Central memory CD8-positive, alpha-beta T cell (primary cell): ENCODE measurements at regions not wholly inside any gene's neighbourhood (a gene's known extent, or its start where the extent isn't known, plus 50 kb on each side); places are given as distances from the start of the nearest gene placed in this dataset.
A peak's percentile ranks its signal among the peaks of the same experiment; 100 is the strongest.
"Not testable (repeated sequence)": the region's sequence is repeated elsewhere in the genome, so short reads cannot be mapped to it uniquely, and the experiment has no call there.

Experiments used
- ATAC-seq: fragments of 150-1000 bp; cut with Tn5 transposase; replicated peaks from 2 replicates; pipeline ENCODE4 v1.10.0; 2022; ENCODE audit warnings: mild to moderate bottlenecking, moderate FRiP score, moderate number of reproducible peaks; ENCODE audit not compliant: poor library complexity, severe bottlenecking; ENCODE audit errors: extremely low read depth
- DNase-seq, 2 donors: peaks; one replicate each; pipeline ENCODE4 v3.0.0; 2021; ENCODE audit warnings: low spot score in 2 of 2
- H3K27ac Mint-ChIP-seq: one replicate; pipeline ENCODE4 v1.8.0; 2022; ENCODE audit warnings: low read depth, mild to moderate bottlenecking, moderate library complexity, mixed read lengths
- H3K27me3 Mint-ChIP-seq: one replicate; pipeline ENCODE4 v1.8.0; 2022; ENCODE audit warnings: mixed read lengths
- H3K36me3 Mint-ChIP-seq: one replicate; pipeline ENCODE4 v1.8.0; 2022; ENCODE audit warnings: mild to moderate bottlenecking, moderate library complexity, mixed read lengths; ENCODE audit not compliant: insufficient read depth
- H3K4me1 Mint-ChIP-seq: one replicate; pipeline ENCODE4 v1.8.0; 2022; ENCODE audit warnings: mixed read lengths
- H3K4me3 Mint-ChIP-seq: one replicate; pipeline ENCODE4 v1.8.0; 2022; ENCODE audit warnings: mild to moderate bottlenecking, moderate library complexity, mixed read lengths
- H3K9me3 Mint-ChIP-seq: one replicate; pipeline ENCODE4 v1.8.0; 2022; ENCODE audit warnings: mixed read lengths

DNA sequence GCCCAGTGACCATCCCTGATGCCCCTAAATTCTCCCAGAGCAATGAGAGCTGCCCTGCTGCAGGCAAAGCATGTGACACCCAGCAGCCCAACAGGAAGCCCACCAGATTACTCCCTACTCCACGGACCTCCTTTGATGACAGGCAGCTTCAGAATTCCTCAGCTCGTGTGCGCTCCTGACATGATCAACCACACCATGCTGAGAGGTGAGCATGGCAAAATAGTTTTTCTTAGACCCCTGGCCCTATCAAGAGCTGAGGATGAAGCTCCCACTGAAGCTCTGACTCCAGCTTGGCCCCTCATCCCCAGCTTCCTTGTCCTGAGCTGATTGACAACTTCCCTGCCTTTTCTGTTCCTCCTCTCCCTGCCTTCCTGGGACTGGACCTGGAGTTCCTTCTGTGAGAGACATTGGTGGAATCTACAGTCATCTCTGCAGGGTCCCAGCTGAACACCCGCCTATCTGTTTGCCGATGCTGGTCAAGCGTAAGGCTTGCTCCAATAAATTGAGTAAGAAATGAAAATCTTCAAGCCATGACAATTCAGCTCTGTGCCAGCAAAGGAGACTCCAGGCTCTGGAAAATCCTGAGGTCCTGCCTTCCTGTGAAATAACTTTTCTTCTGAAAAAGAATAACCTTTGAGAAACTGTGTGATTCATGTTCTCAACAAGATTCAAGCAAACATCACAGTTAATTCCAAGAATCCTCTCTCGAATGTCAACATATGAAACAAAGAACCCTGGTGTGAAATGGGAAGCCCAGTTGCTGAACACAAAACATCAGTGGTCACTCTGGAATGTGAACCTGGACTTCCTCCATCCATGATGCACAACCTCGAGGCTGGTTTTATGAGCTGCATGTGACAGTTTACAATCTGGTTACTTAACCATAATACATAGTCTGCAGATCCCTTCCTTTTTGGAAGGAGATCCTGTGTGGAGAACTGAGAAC, 201.1 kb downstream of the SPP2 start:
- no peaks in the 10 kb centered on the region for H3K9me3 Mint-ChIP-seq
- H3K27me3 Mint-ChIP-seq: no peaks in the 10 kb centered on the region
- no peak for DNase-seq
- H3K27ac Mint-ChIP-seq: no peak overlapping the region
- no peak overlapping the region for H3K4me3 Mint-ChIP-seq
- H3K4me1 Mint-ChIP-seq: peaks cover 9% of the 10 kb centered on the region
- ATAC-seq: no peak
- H3K36me3 Mint-ChIP-seq: no peaks in the 10 kb centered on the region

DNA sequence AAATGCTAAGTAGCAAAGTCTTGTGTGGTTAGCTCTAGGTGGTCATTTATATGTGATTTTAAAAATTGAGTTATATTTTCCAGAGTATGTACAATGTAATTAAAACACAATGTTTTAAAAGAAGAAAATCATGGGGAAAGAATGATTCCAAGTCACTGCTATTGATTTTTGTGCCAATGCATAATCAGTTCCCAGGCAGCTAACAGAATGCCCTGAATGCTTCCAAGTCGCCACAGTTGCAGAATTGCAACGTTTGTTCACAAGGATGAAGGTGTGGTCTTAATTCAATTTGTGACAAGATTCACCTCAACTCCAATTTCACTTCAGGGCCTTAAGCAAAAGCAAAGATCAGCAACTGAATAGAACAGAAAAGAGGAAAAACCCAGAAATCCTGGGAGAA, 200.4 kb downstream of the SPP2 start:
- ATAC-seq: no peak
- Mint-ChIP-seq H3K4me3 (no peak overlapping the region), H3K4me1 (peaks cover 9% of the 10 kb centered on the region), H3K9me3 (no peaks in the 10 kb centered on the region), H3K27ac (no peak overlapping the region), H3K27me3 (no peaks in the 10 kb centered on the region), H3K36me3 (no peaks in the 10 kb centered on the region)
- no peak for DNase-seq

DNA sequence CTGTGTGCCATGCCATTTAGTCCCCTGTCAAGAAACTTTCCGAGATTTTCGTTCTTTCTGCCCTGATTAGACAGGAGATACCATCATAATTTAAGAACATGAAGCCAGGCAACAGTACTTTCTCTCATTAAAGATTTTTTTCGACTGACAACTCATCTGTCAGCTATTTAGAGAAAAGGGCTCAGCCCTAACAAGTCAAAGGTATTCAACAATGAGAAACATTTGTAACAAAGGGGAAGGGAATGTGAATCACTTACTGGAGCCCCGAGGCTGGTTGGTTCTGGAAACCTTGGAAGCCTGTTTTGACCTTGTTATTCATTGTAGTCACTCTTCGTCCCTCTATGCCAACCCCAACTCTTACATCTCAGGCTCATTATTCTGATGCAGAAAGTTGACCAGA, 199.4 kb downstream of the SPP2 start:
- H3K27ac Mint-ChIP-seq: no peak overlapping the region
- no peaks in the 10 kb centered on the region for H3K9me3 Mint-ChIP-seq
- no peak overlapping the region for H3K4me3 Mint-ChIP-seq
- peaks cover under 1% of the 10 kb centered on the region for H3K36me3 Mint-ChIP-seq
- H3K27me3 Mint-ChIP-seq: no peaks in the 10 kb centered on the region
- peaks cover 5% of the 10 kb centered on the region for H3K4me1 Mint-ChIP-seq
- ATAC-seq: no peak
- no peak for DNase-seq

DNA sequence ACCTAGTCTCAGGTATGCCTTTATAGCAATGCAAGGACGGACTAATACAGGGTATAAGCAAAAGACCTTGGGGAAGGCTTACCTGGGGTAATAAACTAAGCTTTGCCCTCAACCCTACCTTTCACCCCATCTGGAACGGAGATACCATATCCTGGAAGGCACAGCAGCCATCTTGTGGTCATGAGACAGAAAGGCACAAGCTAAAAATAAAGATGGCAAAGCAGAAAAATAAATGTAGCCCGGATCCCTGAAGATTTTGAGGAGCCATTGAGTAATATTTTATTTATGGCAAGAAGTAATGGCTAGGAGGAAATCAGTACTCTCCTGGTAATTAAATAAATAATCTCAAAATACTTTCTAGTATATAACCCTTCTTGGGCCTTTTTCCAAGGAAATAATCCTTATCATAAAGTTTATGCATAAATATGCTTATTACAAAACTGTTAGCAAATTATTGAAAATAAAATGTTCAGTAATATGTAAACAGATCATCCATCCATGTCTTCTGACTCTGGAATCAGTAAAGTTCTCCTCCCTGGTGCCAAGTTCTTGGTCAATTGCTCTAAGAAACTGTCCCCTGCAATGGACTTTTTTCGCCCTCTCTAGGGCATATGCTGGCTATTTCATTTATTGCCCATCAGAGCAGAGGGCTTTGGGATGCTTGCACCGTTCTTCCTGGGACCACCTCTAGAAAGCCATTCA, 198.7 kb downstream of the SPP2 start:
- H3K27ac Mint-ChIP-seq: no peak overlapping the region
- H3K27me3 Mint-ChIP-seq: no peaks in the 10 kb centered on the region
- ATAC-seq: no peak
- H3K4me3 Mint-ChIP-seq: no peak overlapping the region
- peaks cover 2% of the 10 kb centered on the region for H3K36me3 Mint-ChIP-seq
- no peaks in the 10 kb centered on the region for H3K9me3 Mint-ChIP-seq
- DNase-seq: no peak
- peaks cover 6% of the 10 kb centered on the region for H3K4me1 Mint-ChIP-seq

DNA sequence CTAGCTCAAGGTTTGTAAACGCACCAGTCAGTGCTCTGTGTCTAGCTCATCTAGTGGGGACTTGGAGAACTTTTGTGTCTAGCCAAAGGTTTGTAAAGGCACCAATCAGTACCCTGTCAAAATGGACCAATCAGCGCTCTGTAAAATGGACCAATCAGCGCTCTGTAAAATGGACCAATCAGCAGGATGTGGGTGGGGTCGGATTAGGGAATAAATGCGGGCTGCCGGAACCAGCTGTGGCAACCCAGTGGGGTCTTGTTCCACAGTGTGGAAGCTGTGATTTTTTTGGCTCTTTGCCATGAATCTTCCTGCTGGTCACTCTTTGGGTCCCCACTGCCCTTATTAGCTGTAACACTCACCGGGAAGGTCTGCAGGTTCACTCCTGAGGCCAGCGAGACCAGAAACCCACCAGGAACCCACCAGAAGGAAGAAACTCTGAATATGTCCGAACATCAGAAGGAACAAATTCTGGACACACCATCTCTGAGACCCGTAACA, 197.8 kb downstream of the SPP2 start:
- not testable (repeated sequence) for H3K36me3 Mint-ChIP-seq, H3K9me3 Mint-ChIP-seq, ATAC-seq, H3K27me3 Mint-ChIP-seq, H3K4me3 Mint-ChIP-seq, DNase-seq, H3K27ac Mint-ChIP-seq
- H3K4me1 Mint-ChIP-seq: peaks cover 15% of the 10 kb centered on the region

DNA sequence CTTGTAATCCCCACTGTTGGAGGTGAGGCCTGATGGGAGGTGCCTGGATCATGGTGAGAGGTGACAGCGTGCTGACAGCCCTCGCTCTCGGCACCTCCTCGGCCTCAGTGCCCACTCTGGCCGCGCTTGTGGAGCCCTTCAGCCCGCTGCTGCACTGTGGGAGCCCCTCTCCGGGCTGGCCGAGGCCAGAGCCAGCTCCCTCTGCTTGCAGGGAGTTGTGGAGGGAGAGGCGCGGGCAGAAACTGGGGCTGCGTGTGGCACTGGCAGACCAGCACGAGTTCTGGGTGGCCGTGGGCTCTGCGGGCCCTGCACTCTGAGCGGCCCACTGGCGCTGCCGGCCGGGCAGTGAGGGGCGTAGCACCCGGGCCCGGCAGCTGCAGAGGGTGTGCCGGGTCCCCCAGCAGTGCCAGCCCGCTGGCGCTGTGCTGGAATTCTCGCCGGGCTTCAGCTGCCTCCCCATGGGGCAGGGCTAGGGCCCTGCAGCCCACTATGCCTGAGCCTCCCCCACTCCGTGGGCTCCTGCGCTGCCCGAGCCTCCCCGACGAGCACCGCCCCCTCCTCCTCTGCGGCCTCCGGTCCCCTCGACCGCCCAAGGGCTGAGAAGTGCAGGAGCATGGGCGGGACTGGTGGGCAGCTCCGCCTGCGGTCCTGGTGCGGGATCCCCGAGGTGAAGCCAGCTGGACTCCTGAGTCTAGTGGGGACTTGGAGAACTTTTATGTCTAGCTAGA, 197.1 kb downstream of the SPP2 start:
- ATAC-seq (no peak), DNase-seq (no peak)
- no peaks in the 10 kb centered on the region for H3K27me3 Mint-ChIP-seq
- H3K27ac Mint-ChIP-seq: no peak overlapping the region
- H3K4me1 Mint-ChIP-seq: peaks cover 15% of the 10 kb centered on the region
- peaks cover 2% of the 10 kb centered on the region for H3K36me3 Mint-ChIP-seq
- H3K4me3 Mint-ChIP-seq: no peak overlapping the region
- no peaks in the 10 kb centered on the region for H3K9me3 Mint-ChIP-seq

DNA sequence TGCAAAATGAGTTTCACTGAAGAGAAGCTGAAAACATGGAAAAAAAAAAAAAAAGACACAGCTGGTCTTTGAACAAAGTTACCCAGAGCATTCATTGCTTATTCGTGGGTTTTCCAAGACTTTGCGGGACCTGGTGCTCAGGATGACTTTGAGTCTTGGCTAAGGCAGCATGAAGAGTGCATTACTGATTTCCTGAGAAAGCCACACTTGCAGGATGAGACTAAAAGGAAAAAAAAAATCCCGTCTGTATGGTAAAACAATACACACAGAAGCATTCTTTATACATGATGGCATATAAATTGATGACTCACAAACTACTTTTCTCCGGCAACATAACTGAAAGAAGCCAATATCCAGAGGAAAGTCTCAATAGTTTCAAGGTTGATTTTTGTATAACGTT, 195.4 kb downstream of the SPP2 start:
- no peaks in the 10 kb centered on the region for H3K9me3 Mint-ChIP-seq
- peaks cover 15% of the 10 kb centered on the region for H3K4me1 Mint-ChIP-seq
- ATAC-seq (no peak), DNase-seq (no peak)
- H3K4me3 Mint-ChIP-seq: no peak overlapping the region
- no peaks in the 10 kb centered on the region for H3K27me3 Mint-ChIP-seq
- no peak overlapping the region for H3K27ac Mint-ChIP-seq
- H3K36me3 Mint-ChIP-seq: peaks cover 2% of the 10 kb centered on the region

DNA sequence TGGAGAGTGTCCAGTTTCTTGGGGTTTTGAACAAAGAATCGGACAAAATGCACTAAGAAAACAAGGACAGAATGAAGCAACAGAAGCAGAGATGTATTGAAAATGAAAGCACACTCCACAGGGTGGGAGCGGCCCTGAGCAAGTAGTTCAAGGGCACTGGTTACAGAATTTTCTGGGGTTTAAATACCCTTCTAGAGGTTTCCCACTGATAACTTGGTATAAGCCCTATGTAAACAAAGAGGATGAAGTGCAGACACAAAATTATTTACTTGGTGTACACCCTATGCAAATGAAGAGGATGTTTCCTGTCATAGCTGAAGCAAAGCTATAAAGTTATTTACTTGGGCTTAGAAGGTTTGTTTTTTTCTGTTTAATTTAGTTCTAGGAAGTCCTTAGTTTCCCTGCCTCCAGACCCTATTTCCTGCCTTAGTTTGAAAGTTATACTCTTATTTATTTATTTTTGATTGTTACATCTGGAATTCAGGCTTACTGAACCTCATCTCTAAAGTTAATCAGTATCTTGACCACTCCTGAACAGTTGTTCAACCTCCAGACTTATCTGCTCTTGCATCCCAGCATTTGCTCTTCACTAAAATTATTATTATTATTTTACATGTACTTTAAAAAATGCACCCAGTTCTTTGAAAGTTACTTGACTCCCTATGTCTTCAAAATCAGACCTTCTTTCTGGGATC, 193.5 kb downstream of the SPP2 start:
- H3K27me3 Mint-ChIP-seq: no peaks in the 10 kb centered on the region
- H3K4me1 Mint-ChIP-seq: peaks cover 15% of the 10 kb centered on the region
- DNase-seq (no peak), ATAC-seq (peak; percentile 10)
- H3K9me3 Mint-ChIP-seq: peaks cover 6% of the 10 kb centered on the region
- H3K27ac Mint-ChIP-seq: peak overlapping the region; percentile 95
- peaks cover 2% of the 10 kb centered on the region for H3K36me3 Mint-ChIP-seq
- H3K4me3 Mint-ChIP-seq: peak overlapping the region; percentile 57

DNA sequence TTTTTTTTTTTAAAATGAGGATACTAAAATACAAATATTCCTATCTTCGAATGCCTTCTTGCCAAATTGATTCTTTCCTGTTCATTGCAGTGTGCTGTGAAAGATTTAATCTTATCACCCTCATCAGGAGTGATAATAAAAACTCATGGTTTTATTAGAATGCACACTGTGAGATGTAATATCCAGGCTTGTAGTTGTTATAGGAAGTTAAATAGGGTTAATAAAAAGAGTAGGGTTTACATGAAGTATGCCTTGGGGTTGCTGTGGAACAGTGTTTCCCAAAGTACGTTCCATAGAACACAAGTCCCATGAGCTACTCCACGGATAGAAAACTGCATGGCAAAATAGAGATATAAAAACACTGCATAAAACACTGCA, 191.9 kb downstream of the SPP2 start:
- Mint-ChIP-seq H3K9me3 (peaks cover 7% of the 10 kb centered on the region), H3K4me1 (peaks cover 15% of the 10 kb centered on the region), H3K27me3 (no peaks in the 10 kb centered on the region), H3K4me3 (no peak overlapping the region), H3K36me3 (peaks cover 2% of the 10 kb centered on the region), H3K27ac (no peak overlapping the region)
- ATAC-seq (no peak), DNase-seq (no peak)

DNA sequence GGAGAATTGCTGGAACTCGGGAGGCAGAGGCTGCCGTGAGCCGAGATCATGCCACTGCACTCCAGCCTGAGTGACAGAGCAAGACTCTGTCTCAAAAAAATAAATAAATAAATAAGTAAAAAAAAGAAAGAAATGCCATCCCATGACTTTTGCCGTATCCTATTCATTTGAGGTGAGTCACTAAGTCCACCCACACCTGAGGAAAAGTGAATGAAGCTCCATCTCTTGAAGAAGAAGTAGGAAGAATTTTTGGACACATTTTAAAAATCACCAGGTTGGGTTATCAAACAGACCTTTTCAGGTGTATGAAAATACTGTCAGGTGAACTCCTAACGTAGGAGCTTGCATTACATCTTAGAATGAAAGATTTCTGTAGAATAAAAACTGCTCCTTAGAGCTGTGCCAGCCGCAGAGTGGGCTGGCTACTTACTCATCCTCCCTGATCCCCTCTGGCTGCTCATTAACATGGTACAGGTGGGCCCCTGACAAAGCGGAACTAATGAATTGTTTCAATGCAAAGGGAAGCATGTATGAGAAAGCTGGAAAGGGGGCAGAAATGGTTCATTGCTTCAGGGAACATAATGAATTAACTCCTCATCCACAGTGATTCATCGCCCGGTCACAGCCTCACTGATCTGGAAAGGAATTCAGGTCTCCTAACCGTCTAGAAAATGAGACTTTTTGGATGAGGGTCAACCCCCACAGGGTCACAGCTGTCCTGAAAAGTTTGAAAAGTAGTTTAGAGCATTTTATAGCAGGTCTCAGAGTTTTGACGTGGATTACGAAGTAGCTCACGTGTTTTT, 191.4 kb downstream of the SPP2 start:
- peaks cover 15% of the 10 kb centered on the region for H3K4me1 Mint-ChIP-seq
- no peak overlapping the region for H3K27ac Mint-ChIP-seq
- peaks cover 7% of the 10 kb centered on the region for H3K9me3 Mint-ChIP-seq
- ATAC-seq (no peak), DNase-seq (no peak)
- no peaks in the 10 kb centered on the region for H3K27me3 Mint-ChIP-seq
- peaks cover 2% of the 10 kb centered on the region for H3K36me3 Mint-ChIP-seq
- no peak overlapping the region for H3K4me3 Mint-ChIP-seq

DNA sequence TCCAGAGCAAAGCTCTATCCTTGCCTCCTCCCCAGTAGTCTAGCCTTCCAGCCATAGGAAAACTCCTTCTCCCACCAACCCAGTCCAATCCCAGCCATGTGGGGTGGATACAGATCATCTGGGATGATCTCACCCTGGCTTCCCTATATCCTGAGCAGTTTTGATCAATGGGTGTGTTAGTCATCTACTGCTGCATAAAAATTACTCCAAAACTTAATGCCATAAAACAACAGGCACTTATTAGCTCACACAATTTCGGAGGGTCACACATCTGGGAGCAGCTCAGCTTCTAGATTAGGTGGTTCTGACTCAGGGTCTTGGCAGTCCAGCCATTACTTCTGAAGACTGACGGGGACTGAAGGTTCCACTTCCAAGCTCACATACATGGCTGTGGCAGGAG, 190.4 kb downstream of the SPP2 start:
- H3K4me3 Mint-ChIP-seq: no peak overlapping the region
- H3K27ac Mint-ChIP-seq: no peak overlapping the region
- H3K4me1 Mint-ChIP-seq: peaks cover 15% of the 10 kb centered on the region
- peaks cover 7% of the 10 kb centered on the region for H3K9me3 Mint-ChIP-seq
- DNase-seq (no peak), ATAC-seq (no peak)
- H3K36me3 Mint-ChIP-seq: peaks cover 2% of the 10 kb centered on the region
- no peaks in the 10 kb centered on the region for H3K27me3 Mint-ChIP-seq
